ENCODE measurements at regions not wholly inside any gene's neighbourhood (a gene's known extent, or its start where the extent isn't known, plus 50 kb on each side); places are given as distances from the start of the nearest gene placed in this dataset.

DNA sequence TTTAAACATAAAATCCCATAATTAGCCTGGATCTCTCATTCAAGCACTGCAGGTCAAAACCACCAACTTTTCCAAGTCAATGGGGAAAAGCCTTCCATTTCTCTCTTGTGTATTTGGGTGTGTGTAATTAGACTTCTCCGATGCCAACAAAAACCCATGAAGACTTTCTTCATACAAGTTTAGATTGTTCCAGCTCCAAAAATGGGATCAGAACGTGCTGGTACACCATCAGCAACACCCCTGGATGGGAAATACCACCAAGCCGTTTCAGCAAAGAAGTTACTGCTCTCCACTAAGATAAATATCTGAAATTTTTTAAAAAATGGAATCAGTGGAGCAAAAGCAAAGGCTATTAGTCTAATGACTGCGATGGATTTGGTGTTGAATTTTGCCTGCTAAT is 837.3 kb upstream of the SOX9 start:
- TF ChIP-seq, protein P1, sequence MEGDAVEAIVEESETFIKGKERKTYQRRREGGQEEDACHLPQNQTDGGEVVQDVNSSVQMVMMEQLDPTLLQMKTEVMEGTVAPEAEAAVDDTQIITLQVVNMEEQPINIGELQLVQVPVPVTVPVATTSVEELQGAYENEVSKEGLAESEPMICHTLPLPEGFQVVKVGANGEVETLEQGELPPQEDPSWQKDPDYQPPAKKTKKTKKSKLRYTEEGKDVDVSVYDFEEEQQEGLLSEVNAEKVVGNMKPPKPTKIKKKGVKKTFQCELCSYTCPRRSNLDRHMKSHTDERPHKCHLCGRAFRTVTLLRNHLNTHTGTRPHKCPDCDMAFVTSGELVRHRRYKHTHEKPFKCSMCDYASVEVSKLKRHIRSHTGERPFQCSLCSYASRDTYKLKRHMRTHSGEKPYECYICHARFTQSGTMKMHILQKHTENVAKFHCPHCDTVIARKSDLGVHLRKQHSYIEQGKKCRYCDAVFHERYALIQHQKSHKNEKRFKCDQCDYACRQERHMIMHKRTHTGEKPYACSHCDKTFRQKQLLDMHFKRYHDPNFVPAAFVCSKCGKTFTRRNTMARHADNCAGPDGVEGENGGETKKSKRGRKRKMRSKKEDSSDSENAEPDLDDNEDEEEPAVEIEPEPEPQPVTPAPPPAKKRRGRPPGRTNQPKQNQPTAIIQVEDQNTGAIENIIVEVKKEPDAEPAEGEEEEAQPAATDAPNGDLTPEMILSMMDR (IDR thresholded peaks at IDR 0.05), result no peak
- TF ChIP-seq POLR2A (IDR thresholded peaks at IDR 0.05), result no peak
